ENCODE measurements at regions not wholly inside any gene's neighbourhood (a gene's known extent, or its start where the extent isn't known, plus 50 kb on each side); places are given as distances from the start of the nearest gene placed in this dataset.

- TF ChIP-seq CTCF (IDR thresholded peaks at IDR 0.05; ENCODE audit: low read depth, low read length, poor library complexity, severe bottlenecking): no peak
- no peak for TF ChIP-seq EZH2phosphoT487 (IDR thresholded peaks at IDR 0.05; ENCODE audit: borderline replicate concordance, low read length)
Measured at GRCh38 chrX:95622200-95622599, 1062.4 kb upstream of the DIAPH2 start.

All from DOHH2 (cell line).